HG03045 (cell line): ENCODE measurements at regions not wholly inside any gene's neighbourhood (a gene's known extent, or its start where the extent isn't known, plus 50 kb on each side); places are given as distances from the start of the nearest gene placed in this dataset.

Experiments
- ATAC-seq: cut with Tn5 transposase; IDR thresholded peaks from one replicate; pipeline ENCODE4 v1.9.1; 2021; ENCODE audit warnings: mild to moderate bottlenecking, moderate library complexity; ENCODE audit not compliant: unreplicated experiment

DNA sequence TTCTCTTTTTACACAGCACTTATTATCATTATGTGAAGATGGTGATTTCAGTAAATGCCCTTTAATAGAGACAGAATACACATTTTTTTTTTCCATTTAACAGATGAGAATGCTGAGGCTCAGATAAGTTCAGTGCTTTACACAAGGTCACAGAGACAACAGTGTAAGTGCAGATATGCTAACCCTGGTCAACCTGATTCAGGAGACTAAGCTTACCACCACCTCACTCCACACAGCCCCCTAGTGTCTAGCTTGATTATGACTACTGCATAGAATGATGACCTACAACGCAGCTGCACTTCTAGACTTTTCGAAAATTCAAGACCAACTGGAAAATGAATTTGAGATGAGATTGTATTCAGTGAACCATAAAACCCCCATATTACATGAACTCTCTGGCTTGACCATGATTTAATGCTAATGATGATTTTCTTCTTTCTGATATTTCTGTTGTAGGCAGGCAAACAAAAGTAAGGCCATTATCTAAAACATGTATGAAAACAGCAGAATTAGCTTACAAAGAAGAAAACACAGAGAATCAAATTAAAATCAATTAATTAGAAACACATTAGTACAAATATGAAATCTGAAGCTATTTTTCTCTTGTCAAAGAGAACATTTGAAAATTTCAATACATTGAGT, 212.1 kb upstream of the PHACTR1 start:
- ATAC-seq: no peak

DNA sequence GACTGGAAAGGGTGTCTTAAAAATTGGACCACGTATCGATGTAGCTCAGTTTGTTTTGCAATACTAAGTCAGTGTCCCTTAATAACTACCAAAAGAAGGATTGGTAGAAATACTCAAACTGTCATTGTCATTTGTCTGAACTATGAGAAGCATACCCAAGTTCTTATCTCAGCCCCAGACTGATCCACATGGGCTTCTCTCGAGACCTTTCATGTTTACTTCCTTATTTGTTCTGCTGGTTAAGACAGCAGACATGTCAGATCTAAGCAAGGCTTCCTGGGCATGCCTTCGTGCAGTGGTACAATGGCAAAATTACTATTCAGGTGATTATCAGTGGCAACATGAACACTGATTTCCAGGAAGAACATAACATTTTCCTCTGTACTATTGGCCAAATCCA, 211.1 kb upstream of the PHACTR1 start:
- ATAC-seq: no peak

DNA sequence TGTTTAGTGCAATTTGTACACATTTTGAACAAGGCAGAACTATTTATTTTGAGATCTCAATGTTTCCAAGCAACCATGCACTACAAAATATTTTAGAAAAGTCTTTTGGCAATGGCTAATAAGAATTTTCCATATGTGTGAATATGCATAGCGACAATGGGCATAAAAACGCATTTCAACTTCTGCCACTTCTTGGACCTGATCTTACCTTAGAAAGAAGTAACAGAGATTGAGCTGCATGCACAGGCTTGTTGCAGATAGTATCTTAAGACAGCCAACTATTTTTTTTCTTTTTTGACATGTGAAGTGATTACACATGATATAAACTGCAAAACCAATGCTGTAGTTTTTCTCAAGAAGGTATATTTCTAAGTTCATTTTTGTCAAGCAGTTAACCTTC, 210.4 kb upstream of the PHACTR1 start:
- ATAC-seq: no peak

DNA sequence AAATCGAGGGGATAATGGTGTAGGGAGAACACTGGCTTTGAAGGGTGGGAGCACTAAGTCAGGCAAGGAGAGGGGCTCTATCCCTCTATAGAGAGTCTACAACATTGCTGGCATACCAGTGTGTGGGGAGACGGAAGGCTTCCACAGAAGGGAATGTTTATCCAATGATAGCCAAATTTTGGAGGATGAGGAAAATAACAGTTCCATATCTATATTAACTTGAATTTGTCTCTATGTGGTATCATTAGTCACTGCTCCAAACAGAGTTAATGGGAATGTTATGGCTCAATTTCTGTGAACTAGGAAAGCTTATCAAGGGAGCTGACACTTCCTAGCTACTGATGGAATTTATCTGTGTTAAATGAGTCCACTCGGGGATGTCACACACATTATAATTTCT, 208.9 kb upstream of the PHACTR1 start:
- ATAC-seq: no peak

DNA sequence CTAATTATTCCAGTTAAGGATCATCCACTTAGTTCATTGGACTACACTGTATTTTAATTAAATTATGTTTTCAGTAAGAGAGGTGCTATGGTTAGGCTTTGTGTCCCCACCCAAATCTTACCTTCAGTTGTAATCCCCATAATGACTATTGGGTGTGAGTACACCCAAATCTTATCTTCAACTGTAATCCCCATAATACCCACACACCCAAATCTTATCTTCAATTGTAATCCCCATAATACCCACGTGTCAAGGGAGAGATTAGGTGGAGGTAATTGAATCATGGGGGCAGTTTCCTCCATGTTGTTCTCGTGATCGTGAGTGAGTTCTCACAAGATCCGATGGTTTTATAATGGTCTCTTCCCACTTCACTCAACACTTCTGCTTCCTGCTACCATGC, 208.0 kb upstream of the PHACTR1 start:
- ATAC-seq: no peak

DNA sequence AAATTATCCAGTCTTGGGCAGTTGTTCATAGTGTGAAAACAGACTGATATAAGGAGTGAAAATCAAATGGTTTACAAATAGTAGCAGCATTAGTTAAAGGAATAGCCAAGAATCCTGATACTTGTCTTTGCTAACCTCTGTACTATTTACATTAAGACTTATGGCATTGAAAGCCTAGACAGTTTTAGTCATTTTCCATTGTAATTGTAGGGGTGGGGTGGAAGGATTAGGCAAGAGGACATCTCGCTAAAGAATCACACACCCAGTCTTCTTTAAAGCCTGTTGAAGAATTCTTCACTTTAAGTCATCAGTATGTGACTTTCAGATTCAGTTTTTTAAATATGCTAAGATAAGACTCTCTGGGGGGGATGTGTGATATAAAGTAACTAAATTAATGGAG, 207.5 kb upstream of the PHACTR1 start:
- no peak for ATAC-seq

DNA sequence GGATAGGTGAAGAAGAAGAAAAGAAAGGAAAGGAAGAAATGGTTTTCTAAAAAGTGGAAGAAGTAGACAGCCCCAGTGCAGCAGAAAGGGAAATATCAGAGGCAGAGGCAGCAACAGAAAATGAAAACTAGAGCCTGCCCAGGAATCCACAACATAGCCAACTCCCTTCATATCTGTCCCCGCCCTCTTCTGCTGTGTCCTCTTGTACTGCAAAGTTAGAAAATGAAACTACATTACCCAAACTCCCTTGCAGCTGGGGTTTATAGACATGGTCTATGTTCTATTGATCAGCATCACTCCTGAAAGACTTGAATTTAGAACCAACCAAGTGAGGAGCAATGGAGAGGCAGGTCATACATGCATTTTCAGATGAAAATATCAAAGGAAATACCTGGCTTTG, 200.5 kb upstream of the PHACTR1 start:
- ATAC-seq: no peak

DNA sequence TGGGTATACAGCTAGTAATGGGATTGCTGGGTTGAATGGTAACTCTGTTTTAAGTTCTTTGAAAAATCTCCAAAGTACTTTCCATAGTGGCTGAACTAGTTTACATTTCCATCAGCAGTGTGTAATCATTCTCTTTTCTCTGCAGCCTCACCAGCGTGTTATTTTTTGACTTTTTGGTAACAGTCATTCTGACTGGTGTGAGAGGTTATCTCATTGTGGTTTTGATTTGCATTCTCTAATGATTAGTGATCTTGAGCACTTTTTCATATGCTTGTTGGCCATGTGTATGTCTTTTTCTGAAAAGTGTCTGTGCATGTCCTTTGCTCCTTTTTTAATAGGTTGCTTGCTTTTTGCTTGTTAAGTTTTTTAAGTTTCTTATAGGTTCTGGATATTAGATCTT, 194.2 kb upstream of the PHACTR1 start:
- ATAC-seq: no peak

DNA sequence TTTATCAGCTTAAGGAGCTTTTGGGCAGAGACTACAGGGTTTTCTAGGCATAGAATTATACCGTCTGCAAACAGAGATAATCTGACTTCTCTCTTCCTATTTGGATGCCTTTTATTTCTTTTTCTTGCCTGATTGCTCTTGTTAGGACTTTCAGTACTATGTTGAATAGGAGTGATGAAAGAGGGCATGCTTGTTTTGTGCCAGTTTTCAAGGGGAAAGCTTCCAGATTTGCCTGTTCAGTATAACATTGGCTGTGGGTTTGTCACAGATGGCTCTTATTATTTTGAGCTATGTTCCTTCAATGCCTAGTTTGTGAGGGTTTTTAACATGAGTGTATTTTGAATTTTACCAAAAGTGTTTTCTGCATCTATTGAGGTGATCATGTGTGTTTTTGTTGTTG, 192.8 kb upstream of the PHACTR1 start:
- no peak for ATAC-seq

DNA sequence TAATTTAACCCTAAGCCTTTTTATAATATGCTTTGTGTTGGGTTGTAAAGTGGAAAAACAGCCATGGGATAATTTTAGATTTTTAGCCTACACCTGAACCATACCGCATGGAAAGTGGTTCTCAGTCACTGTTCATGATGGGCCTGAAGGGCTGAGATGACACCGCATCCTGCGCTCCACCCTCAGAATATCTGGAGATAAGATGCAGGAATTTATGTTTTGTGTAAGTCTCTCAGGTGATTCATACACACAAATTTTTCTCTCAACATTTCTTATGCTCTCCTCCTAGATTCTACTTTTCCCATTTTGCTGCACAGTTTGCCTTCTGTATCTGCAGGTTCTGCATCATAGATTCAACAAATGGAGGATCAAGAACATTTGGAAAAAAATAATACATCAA, 191.3 kb upstream of the PHACTR1 start:
- no peak for ATAC-seq

DNA sequence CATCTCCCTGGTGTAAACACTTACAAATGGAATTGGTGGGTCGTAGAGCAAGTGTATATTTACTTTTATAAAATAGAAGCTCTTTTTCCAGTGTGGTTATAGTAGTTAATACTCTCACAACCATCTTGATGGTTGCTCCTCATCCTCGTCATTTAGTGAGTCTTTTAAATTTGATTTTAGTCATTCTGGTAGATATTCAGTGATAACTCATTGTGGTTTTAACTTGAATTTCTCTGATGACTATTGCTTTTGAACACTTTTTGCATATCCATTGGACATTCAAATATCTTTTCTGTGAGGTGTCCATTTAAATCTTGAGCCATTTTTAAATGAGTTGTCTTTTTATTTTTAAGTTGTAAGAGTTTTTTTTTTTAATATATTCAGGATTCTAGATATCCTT, 189.2 kb upstream of the PHACTR1 start:
- no peak for ATAC-seq

DNA sequence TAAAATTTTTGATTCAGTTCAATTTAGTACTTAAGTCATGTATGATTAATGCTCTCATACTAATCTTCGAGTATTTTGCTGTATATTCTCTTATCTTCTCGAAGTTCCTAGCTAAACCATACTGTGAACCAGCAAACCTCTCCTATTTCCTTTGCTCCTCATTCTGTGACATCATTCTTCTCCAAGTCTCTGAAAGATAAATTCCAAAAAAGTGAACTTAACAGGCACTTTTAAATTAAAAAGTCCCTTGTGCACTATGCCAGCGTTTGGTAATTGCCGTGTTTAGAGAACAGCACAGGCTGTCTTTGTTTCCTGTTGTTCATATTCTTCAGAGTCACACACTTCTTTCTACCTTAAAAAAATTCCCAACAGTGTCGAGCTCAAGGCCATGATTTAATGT, 188.4 kb upstream of the PHACTR1 start:
- no peak for ATAC-seq

DNA sequence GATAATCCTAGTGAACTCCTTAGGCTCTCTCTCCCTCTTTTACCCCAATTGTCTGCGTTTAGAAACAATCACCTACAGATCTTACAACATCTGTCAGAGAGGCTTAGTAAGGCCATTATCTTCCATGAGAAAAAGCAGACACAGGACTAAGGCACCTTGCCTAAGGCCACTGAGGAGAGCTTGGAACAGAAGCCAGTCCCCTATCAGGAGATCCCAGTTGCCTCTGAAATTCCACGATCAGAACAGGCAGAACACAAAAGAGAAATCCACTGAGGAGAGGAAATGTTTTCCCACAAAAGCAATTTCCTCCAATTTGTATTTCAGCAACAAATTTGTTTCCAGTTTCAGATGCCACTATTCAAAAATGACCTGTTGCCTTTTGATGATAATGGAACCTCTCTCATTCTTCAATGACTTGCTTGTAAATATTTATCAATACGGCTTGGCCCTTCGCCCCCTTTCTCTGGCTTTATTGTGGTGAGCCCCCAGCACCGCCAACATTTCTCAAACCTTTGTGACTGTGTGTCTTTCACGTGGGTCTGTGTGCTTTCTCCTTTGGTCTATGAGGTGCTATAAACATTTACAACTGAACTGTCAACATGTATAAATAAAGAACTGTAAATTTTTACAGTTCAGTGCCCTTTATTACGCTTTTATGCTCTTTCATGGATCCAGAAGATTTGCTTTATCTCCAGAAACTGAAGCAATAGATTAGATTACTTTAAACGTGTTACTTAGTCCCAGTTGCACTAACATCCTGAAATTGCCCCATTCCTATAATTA, 187.8 kb upstream of the PHACTR1 start:
- ATAC-seq: no peak

DNA sequence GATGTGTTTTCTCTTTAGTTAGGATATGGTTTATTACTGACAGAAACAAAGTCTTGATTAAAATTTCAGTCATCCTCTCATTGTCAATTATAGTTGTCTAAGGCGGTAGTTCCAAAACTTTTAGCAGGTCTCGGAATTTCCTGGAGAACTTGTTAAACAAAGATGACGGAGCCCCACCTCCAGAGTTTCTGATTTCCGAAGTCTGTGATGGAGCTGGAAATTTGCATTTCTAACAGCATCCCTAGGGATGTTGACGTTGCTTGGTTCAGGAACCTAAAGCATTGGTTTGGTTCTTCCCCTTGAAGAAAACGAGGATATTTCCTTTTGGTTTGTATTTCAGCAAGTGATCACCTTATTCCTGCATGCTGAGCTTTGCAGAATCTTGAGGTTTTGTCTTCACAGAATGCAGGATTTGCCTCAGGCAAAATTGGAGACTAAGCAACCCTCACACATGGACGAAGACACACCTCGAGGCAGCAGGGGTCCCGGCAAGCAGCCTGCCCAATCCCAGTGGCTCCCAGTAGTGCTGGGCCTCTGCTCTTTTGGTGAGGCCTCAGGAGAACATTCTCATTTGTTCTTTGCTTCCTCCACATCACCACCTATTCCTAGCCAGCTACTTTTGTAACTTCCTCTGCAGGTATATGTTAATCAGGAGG, 187.1 kb upstream of the PHACTR1 start:
- no peak for ATAC-seq

DNA sequence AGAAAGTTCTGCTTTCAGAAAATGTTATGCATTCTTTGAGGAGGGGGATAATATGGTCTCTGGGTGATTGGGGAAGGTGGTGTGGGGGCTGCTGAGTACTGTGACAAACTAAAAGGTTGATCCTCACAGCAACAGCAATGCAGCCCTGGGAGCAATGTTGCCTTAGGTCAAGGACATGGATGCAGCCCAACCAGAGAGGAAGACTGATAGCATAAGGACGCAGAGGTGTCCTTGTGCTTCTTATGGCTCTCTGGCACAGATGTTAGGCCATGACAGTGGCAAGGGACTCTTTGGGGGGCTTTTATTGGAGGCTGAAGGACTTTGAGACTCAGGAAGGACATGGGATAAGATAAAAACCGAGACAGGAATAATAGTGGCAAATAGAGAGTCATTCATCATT, 186.2 kb upstream of the PHACTR1 start:
- ATAC-seq: no peak

DNA sequence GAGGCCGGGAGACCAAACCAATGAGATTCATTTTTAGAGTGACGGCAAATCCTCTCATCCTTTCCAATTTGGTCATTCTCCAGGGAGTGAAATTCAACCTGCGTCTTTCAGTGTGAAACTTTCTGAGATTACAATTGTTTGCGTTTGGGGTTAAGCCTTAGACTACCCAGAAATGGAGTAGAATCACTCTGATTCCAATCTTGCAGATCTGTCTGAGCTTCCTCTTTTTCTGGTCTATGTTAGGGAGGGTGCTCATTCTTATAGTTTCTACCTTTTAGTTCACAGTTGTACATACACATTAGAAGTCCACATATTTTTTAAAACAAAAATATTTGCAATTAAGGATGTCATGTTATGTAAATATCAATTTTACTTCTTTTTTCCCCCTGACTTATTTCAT, 183.0 kb upstream of the PHACTR1 start:
- ATAC-seq: no peak

DNA sequence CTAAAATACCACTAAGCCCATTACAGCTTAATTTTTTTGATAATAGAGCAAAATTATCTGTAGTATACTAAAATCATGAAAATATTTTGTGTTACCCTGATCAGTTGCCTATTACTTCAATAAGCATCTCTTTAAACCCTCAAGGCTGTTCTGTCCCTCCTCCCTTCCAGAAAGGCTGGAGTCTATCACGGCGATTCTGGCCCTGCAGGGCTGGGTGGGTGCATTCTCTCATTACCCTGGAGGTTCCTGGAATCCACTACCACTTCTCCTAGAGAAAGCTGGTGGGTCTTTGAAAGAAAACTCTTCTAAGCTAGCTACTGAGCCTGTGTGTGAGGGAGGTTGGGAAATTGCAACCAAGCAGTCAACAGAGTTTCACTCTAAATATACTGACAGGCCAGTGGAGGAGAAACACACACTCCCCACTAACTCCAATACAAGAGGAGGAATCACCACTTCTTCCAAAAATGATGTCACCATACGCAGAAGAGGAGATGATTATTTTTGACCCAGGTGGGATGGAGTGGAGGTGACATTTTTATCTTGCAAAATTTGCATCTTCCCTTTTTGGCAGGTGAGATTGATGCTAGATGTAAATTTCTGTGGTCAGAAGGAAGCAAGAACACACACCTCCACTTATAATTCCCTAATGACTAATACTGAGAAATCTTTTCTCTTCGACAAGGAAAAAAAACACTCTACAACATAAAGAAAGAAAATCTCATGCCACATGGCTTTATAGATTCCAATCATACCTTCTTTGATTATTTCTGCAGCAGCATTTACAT, 182.3 kb upstream of the PHACTR1 start:
- ATAC-seq: no peak

DNA sequence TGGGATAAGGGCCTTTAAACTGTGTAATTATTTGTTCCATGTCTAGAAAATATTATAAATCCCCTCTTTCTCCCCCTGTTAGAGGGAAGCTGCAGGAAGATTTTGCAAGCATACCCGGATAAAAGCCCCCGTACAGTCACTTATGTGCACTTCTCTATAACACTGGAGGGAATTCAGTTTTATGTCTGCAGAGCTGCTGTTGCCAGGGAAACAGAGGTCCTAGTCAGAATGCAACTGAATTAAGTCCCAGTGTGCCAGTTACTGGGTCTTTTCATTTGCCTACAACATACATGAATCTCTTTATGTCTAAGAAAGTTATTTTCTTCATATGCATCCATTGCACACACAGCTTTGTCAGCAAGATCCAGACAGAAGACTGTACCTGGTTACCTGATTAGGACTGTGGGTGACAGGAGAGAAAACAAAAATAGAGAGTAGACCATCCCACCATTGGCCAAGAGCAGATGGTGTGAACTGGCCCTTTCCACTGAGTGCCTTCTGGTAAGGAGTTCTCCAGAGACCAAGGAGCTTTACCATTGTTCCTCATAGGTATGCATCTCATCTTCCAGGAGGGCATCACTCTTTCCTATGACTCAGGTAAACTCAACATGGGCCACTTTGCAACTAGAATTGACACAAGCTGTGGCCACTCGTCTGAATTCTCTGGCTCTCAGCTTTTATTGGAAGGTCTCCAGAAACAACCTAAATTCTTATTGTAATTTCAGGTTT, 180.8 kb upstream of the PHACTR1 start:
- no peak for ATAC-seq

DNA sequence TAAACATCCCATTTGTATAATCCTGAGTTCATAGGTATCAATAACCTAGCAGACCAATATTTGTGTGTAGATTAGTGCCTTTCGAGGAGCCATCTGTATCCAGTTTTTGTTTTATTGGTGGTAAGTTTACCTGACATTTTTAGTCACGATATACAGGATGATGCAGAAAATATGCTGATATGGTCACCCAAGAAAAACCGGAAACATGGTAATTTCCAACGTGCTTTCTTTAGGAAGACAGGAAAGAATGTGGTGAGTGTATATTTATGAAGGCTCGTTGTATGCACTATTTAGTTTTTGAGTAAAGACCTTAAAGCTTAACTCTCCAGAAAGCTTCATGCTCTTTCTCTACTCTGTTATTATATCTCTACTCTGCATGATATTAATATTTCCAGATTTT, 180.2 kb upstream of the PHACTR1 start:
- no peak for ATAC-seq

DNA sequence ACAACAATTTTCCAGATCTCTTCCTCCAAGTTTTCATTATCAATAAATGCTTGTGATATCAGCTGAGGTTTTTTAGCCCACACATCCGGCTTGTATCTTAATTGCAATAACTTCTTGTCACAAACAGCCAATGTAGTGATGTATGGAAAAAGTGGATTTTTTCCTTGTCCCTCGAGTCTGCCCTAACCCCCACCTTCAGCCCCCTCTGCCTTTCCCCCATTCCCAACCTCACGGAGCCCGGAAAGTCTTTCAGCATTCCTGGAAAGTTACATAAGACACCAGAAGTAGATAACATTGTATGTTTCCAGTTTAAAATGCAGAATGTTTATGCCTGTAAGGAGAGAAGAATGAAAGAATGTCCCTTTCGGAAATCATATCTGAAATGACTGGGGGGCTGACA, 179.2 kb upstream of the PHACTR1 start:
- no peak for ATAC-seq

DNA sequence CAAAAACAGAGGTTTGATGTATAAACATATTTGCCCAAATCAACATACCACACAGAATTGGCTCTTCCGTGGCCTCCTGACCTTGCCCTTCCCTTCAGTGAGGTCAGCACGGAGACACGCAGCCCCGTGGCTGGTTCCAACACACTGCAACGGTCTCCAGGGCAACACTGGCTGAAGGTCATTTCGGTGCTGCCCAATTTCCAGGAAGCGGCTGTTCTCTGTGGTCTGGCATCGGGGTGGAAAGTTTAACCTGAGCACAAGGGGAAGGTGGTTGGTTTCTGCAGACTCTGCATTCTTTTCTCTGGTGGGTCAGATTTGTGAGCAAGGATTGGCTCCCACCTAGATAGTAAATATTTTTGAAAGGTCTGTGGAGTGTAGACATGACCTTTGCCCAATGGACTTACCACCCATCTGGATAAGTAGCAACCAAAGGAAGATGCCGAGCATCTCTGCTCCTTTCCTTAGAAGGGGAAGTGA, 177.6 kb upstream of the PHACTR1 start:
- ATAC-seq: no peak
